Fibroblast of skin of back (primary cell): ENCODE measurements at regions not wholly inside any gene's neighbourhood (a gene's known extent, or its start where the extent isn't known, plus 50 kb on each side); places are given as distances from the start of the nearest gene placed in this dataset.
A peak's percentile ranks its signal among the peaks of the same experiment; 100 is the strongest.

Source experiments
- DNase-seq: peaks from one replicate; pipeline ENCODE4 v3.0.0-alpha.2; 2013

DNA sequence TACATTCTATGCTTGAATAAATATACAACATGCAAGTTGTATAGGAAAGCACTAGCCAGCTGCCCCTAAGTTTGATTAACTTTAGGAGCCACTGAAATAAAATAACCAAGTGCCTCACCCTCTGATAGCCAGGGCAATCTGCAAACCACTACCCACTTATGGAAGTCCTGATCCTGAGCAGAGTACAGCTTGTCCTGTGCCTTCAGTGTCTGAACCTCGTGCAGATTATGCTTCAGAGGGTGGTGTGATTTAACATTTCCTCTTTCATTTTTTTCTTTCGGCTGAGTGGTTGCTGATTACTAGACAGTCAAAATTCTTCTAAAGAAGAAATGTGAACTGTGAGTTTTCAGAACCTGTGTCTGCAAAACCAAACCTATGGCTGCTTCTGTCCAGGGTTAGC lies 327.7 kb downstream of the PIK3R1 start:
- DNase-seq = no peak

DNA sequence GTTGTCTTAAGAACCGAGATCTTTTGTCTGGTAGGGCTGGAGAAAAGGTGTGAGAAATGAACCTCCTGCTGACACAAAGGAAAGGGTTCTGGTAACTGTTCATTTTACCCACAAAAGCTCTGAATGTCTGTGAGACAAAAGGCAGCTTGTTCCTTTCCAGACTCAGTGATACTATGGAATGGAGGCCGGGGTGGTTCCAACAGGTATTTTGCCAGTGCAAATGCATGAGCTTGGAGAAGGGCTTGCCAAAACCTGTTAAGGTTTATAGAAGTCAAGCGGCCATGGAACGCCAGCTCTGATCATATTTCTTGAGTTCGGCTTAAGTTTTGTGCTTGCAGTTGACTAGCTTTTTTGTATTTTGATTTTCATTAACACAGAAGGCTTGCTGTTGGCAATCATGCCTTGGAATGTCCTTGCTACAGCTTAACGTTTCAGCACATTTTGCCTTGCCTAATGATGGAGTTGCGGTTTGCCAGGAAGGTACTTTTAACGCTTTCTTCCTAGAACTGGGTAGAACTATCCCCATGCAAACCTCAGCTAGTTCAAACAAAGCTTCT lies 328.6 kb downstream of the PIK3R1 start:
- DNase-seq = no peak

- peak; percentile 53 for DNase-seq
Observed at GRCh38 chr5:68544648-68545552, 329.3 kb downstream of the PIK3R1 start.

- DNase-seq = no peak
Observed at GRCh38 chr5:68545636-68546295, 330.2 kb downstream of the PIK3R1 start.

DNA sequence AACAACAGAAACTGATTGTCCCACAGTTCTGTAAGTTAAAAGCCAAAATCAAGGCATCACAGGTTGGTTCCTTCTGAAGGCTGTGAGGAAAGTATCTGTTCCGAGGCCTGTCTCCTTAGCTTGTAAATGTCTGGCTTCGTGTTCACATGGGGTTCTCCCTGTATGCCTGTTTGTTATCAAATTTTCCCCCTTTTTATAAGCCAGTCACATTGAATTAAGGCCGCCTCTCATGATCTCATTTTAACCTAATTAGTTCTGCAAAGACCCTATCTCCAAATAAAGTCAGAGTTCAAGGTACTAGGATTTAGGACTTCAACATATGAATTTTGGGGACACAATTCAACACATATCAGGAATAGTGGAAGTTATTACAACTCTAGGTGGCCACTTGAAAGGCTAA lies 331.5 kb downstream of the PIK3R1 start:
- DNase-seq = no peak

DNA sequence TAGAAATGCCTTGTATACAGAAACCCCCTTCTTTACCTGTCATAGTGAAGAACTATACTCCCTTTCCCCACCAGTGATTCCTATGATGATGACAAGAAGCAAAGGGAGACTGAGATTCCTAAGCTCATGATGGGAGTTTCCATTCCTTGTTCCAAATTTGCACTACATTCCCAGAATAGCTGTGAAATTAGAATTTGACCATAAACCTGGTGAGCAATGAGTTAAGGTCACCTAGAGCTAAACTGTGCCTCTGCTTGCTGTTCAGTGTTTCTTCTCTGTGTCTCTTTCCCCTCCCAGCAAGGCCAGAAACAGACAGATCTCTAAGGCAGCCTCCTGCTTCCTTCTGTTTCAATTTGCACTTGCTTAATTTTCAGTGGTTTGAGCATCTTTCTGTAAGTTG lies 332.1 kb downstream of the PIK3R1 start:
- peak; percentile 49 for DNase-seq

DNA sequence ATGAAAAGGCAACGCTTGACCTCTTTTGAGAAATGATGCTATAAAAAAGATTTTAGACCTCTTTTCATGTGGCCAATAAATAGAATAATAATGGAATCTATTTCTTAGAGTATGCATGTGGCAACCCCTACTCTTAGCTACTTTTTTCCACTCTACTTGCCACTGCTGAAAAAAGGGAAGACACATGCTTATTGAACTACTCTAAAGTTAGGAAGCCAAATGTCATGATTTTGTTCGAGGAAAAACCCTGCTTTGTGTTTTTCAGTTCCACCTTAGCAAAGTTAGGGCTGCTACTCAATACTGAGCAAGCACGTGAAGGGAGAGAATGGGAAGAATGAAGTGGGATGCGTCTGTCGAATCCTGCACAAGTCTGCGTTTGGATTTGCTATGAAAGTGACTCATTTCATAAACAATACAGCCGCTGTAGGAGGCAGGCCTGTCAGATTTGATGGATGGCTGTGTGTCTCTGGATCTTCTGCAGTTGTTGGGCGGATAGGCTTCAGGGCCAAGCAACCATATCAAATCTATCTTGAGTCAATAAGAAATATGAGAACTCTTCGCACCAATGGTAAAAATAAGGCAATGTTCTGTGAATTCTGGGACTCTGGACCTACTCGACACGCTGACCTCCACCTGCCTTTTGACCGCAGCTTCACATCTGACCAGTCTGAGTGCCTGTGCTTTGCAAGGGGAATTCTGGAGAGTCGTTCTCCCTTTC lies 333.6 kb downstream of the PIK3R1 start:
- DNase-seq = peak; percentile 92

- DNase-seq = no peak
Observed at GRCh38 chr5:68550015-68550414, 334.5 kb downstream of the PIK3R1 start.

GRCh38 chr5:68551436-68551835 lies 335.9 kb downstream of the PIK3R1 start:
- no peak for DNase-seq

- DNase-seq = peak; percentile 71
Observed at GRCh38 chr5:68554571-68555279, 339.2 kb downstream of the PIK3R1 start.

DNA sequence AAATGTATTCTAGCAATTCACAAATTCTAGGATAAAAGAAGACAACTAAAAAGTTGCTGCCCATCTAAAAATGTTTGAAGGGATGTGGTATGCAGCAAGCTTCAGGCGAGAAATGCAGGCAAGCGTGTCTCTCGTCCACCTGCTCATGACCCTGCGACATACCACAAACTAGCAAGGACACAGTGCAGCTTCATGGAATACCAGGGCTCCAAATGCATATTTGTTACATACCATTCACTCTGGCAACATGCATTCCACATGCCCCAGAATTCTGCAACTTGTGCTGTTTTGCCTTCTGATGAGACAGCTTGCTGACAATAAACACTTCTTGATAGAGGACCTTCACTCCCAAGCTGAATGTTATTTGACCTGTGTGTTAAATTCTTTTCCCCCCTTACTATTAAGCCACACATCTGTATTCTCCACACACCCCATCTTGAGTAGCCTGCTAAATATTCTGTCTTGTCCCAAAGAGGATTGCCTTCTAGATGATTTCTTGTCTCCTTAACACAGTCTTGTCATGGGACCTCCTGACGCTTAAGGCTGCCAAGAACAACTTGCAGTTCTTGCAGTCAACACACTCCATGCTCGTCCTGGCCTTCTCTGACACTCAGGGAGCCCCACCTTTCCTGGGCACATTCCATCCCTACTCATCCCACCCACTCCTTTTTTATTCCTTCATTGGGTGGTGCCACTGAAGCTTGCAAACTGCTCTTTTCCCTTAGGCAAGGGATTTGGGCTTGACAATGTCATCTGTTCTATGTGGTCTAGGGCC lies 340.5 kb downstream of the PIK3R1 start:
- DNase-seq = peak; percentile 34

- peak; percentile 45 for DNase-seq
Observed at GRCh38 chr5:68557162-68557936, 341.8 kb downstream of the PIK3R1 start.

GRCh38 chr5:68562308-68562707 lies 346.8 kb downstream of the PIK3R1 start:
- DNase-seq = peak; percentile 38

DNA sequence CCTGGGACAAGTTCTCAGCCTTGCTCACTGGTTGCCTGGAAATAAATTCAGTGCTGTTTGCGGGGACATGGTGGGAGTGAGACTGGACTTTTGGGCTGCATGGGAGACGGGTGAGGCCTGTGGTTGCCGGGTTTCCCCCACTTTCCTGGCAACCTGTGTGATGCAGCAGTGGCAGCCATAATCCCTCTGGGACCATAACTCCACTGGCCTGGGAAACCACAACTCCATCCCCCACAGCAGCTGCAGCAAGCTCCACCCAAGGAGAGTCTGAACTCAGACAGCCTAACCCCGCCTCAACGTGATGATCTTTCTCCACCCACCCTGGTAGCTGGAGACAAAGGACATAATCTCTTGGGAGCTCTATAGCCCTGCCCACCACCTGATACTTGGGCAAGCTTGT lies 349.9 kb downstream of the PIK3R1 start:
- DNase-seq = no peak

- no peak for DNase-seq
Observed at GRCh38 chr5:68576805-68577204, 361.2 kb downstream of the PIK3R1 start.

DNA sequence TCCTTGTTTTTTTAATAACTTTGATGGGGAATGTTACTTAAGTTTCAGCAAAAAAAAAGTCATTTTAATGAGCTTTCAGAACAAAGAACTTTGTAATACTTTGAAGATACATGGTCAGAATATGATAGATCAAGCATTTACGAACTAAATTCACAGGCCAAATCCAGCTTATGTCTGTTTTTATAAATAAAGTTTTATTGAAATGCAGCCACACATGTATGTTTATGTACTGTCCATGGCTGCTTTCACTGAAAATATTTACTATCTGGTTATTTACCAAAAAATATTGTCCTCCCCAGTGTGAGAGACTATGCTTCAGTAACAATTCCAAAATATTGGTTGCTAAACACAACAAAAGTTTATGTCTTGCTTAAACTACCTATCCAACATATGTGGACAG lies 366.7 kb downstream of the PIK3R1 start:
- no peak for DNase-seq

- DNase-seq = peak; percentile 80
Observed at GRCh38 chr5:68587171-68587570, 371.6 kb downstream of the PIK3R1 start.

GRCh38 chr5:68591850-68592249 lies 376.3 kb downstream of the PIK3R1 start:
- DNase-seq = no peak

DNA sequence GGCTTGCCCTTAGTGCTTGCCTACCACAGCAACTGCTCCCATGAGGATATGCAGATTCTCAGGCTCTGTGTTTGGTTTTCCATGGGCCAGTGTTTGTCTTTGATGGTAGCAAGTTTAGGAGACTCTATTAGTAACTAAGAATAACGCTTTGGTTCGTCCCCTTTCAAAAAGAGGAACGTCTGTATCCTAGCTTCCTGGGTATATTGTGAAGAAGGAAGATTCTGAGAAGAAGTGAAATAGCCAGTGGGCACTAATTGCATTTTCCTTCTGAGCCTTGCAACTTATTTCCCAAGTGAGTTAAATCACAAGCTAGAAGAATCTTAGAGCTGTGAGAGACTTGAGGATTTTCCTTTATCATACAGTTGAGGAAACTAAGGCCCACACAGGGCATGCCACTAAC lies 376.8 kb downstream of the PIK3R1 start:
- DNase-seq = no peak

DNA sequence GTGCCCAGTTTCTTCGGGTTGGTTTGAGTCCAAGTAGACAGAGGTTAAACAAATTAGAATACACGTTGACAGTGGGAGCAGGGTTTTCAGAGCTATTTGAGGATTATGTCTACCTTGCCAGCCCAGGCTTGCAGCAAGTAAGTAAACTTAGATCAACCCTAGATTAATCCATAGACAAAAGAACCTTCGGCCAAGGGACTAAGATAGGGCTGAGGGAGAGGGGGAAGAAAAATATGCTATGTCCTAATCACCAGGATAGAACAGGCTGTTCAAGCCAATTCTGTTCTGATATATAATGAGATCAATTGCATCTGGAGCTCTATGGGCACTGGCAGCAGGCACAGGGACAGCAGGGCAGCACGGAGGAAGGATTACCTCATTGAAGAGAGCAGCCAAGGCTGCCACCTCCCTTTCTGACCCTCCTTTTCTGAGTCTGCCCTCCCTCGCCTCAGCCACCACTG lies 377.7 kb downstream of the PIK3R1 start:
- no peak for DNase-seq

DNA sequence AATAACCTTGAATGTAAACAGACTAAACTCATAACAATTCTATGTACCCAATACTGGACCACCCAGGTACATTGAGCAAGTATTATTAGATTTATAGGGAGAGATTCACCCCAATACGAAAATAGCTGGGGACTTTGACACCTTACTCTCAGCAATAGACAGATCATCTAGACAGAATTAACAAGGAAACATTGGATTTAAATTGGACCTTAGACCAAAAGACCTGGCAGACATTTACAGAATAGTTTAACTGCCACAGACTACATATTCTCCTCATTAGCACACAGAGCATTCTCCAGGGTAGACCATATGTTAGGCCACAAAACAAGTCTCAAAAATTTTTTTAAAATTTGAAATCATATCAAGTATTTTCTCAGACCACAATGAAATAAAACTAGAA lies 397.4 kb downstream of the PIK3R1 start:
- DNase-seq = no peak
